SK-N-MC (cell line): ENCODE measurements at regions not wholly inside any gene's neighbourhood (a gene's known extent, or its start where the extent isn't known, plus 50 kb on each side); places are given as distances from the start of the nearest gene placed in this dataset.
"Not testable (repeated sequence)": the region's sequence is repeated elsewhere in the genome, so short reads cannot be mapped to it uniquely, and the experiment has no call there.

Experiments
- DNase-seq: peaks from one replicate; pipeline ENCODE4 v3.0.0-alpha.2; 2011; ENCODE audit warnings: low read depth, low spot score
- H3K27ac ChIP-seq: fragments of 200-600 bp; sonication (generic); 2 replicates; pipeline ENCODE4 v1.5.1; 2016; ENCODE audit warnings: mixed run types
- H3K36me3 ChIP-seq: fragments of 200-600 bp; sonication (generic); 2 replicates; pipeline ENCODE4 v1.6.1; 2017; ENCODE audit warnings: antibody characterized with exemption, low read length, mixed read lengths; ENCODE audit not compliant: insufficient read depth
- H3K4me3 ChIP-seq: fragments of 200-600 bp; sonication (generic); 2 replicates; pipeline ENCODE4 v1.5.1; 2016
- H3K9ac ChIP-seq: fragments of 200-600 bp; sonication (generic); 2 replicates; pipeline ENCODE4 v1.8.0; 2017; ENCODE audit warnings: mixed run types, mixed read lengths; ENCODE audit not compliant: insufficient read length
- H3K9me3 ChIP-seq: fragments of 200-600 bp; sonication (generic); 2 replicates; pipeline ENCODE4 v1.6.1; 2017; ENCODE audit warnings: low read depth, mild to moderate bottlenecking, antibody characterized with exemption, low read length, moderate library complexity, mixed read lengths
- EZH2 ChIP-seq: fragments of 200-600 bp; sonication (generic); IDR thresholded peaks from one replicate; pipeline ENCODE4 v1.6.1; 2017; ENCODE audit warnings: antibody characterized with exemption
- FOXP2 ChIP-seq: optimal IDR thresholded peaks from 2 replicates; pipeline ENCODE3; 2011; ENCODE audit warnings: mild to moderate bottlenecking, moderate library complexity; ENCODE audit not compliant: insufficient read depth; ENCODE audit errors: extremely low read length, control extremely low read depth
- POLR2AphosphoS5 ChIP-seq: IDR thresholded peaks from 2 replicates; pipeline ENCODE4 v1.6.1; 2012; ENCODE audit warnings: mild to moderate bottlenecking, low read depth, low read length, borderline replicate concordance

DNA sequence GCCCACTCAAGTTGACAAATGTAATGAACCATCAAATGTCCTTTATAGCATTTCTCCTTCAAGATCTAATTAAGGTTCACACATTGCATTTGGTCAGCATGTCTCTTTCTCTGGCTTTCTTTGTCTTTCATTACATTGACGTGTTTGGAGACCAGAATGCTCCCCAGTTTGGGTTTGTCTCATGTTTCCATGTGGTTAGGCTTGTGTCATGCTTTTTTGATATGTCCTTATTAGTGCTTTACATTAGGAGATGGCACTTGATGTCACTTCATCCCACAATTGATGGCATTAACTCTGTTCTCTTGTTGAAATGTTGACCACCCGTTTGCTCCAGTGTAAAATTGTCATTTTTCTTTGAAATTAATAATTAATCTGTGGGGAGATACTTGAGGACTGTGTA is 165.8 kb downstream of the AKAIN1 start:
- Histone ChIP-seq H3K4me3 (no peak overlapping the region), H3K9me3 (no peaks in the 10 kb centered on the region; the same call in 1 of the 2 replicates), H3K36me3 (no peaks in the 10 kb centered on the region), H3K27ac (no peak overlapping the region), H3K9ac (no peak overlapping the region)
- no peak for DNase-seq
- TF ChIP-seq EZH2, result no peak
- TF ChIP-seq POLR2AphosphoS5, result no peak
- TF ChIP-seq FOXP2, result no peak

- Histone ChIP-seq H3K4me3 (no peak overlapping the region), H3K27ac (no peak overlapping the region), H3K36me3 (no peaks in the 10 kb centered on the region), H3K9ac (no peak overlapping the region), H3K9me3 (no peaks in the 10 kb centered on the region; the same call in 1 of the 2 replicates)
- TF ChIP-seq EZH2, result no peak
- TF ChIP-seq FOXP2, result no peak
- TF ChIP-seq POLR2AphosphoS5, result no peak
- no peak for DNase-seq
Measured at GRCh38 chr18:5030636-5031035, 166.4 kb downstream of the AKAIN1 start.

DNA sequence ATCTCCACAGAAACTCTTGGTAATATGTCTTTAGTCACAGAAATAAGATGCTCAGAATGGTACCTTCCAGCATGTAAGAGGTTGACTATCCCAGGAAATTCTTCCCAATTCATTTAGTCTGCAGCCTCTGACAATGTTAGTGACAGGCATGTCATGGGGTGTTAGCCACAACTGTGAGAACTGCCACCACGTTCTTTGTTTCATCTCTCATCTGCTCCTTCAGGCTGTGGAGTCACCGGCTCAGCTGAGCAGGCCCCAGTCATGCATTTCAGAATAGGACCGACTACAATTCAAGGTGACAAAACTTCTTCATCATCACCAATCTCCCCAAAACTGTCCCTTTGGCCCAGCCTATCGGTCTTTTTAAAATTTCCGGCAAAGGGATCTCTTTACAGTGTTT is 167.5 kb downstream of the AKAIN1 start:
- no peak for DNase-seq
- Histone ChIP-seq H3K4me3 (no peak overlapping the region), H3K9ac (no peak overlapping the region), H3K36me3 (no peaks in the 10 kb centered on the region), H3K27ac (no peak overlapping the region), H3K9me3 (no peaks in the 10 kb centered on the region; the same call in 1 of the 2 replicates)
- no peak for TF ChIP-seq POLR2AphosphoS5
- TF ChIP-seq FOXP2, result no peak
- TF ChIP-seq EZH2, result no peak

DNA sequence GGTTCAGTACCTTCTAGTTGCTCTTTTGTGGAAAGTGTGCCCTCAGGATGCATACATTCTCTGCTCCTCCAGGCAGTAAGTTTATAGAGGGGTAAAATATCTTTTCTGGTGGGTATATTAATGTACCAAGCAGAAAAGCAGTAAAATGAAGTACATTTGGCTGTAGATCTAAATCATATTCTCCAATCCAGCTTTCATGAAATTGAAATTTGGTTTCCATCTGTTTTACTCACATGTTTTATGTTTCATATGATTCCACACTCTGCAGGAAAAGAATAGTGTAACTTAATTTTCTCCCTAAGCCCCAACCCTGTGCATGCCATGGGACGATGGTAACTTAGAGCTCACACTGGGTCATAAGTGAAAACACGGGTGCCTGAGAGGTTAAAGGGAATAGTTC is 172.3 kb downstream of the AKAIN1 start:
- Histone ChIP-seq H3K9ac (no peak overlapping the region), H3K4me3 (no peak overlapping the region), H3K9me3 (no peaks in the 10 kb centered on the region; the same call in 1 of the 2 replicates), H3K27ac (no peak overlapping the region), H3K36me3 (no peaks in the 10 kb centered on the region)
- TF ChIP-seq FOXP2 (no peak), POLR2AphosphoS5 (no peak), EZH2 (no peak)
- no peak for DNase-seq

GRCh38 chr18:5021558-5021957 is 175.5 kb downstream of the AKAIN1 start:
- DNase-seq, result no peak
- Histone ChIP-seq H3K9ac (no peak overlapping the region), H3K27ac (no peak overlapping the region), H3K4me3 (no peak overlapping the region), H3K36me3 (no peaks in the 10 kb centered on the region), H3K9me3 (no peaks in the 10 kb centered on the region)
- TF ChIP-seq FOXP2, result no peak
- TF ChIP-seq POLR2AphosphoS5, result no peak
- TF ChIP-seq EZH2, result no peak

DNA sequence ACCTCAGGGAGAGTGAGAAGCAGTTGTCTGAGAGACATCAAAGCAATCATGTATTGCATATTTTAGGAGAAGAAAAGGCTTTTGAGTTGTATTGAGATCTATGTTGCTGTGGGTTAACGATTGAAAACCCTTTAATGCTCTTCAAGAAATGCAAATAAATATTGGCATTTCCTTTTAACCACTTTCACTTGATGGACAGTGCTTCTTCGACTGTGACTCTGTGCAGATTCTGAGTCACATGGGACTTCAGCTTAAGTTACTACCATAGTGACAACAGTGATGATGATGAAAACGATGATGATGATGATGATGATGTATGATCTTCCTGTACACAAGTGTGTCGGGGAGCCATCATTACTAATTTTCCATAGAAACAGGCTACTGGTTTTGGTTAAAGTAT is 181.8 kb downstream of the AKAIN1 start:
- Histone ChIP-seq H3K27ac (no peak overlapping the region), H3K36me3 (no peaks in the 10 kb centered on the region), H3K9ac (no peak overlapping the region), H3K9me3 (no peaks in the 10 kb centered on the region), H3K4me3 (no peak overlapping the region)
- no peak for DNase-seq
- TF ChIP-seq EZH2 (no peak), FOXP2 (no peak), POLR2AphosphoS5 (no peak)

- peak overlapping the region; percentile 33 for H3K4me3 ChIP-seq
- not testable (repeated sequence) for H3K9ac ChIP-seq, H3K27ac ChIP-seq, H3K36me3 ChIP-seq, H3K9me3 ChIP-seq, DNase-seq
Measured at GRCh38 chr18:5004031-5004820, 192.8 kb downstream of the AKAIN1 start.

- DNase-seq, result no peak
- TF ChIP-seq EZH2 (no peak), FOXP2 (no peak), POLR2AphosphoS5 (no peak)
- no peak overlapping the region for H3K9ac ChIP-seq
- H3K27ac ChIP-seq, result no peak overlapping the region
- no peaks in the 10 kb centered on the region for H3K9me3 ChIP-seq
- H3K36me3 ChIP-seq, result no peaks in the 10 kb centered on the region
- H3K4me3 ChIP-seq, result no peak overlapping the region
Measured at GRCh38 chr18:4994710-4995109, 202.3 kb downstream of the AKAIN1 start.

- H3K36me3 ChIP-seq, result no peaks in the 10 kb centered on the region
- H3K27ac ChIP-seq, result no peak overlapping the region
- DNase-seq, result no peak
- no peak overlapping the region for H3K4me3 ChIP-seq
- TF ChIP-seq POLR2AphosphoS5, result no peak
- TF ChIP-seq EZH2, result no peak
- no peak for TF ChIP-seq FOXP2
- H3K9me3 ChIP-seq, result no peaks in the 10 kb centered on the region
- H3K9ac ChIP-seq, result no peak overlapping the region
Measured at GRCh38 chr18:4987452-4988405, 209.3 kb downstream of the AKAIN1 start.
